ENCODE measurements at regions not wholly inside any gene's neighbourhood (a gene's known extent, or its start where the extent isn't known, plus 50 kb on each side); places are given as distances from the start of the nearest gene placed in this dataset.
"Not testable (repeated sequence)": the region's sequence is repeated elsewhere in the genome, so short reads cannot be mapped to it uniquely, and the experiment has no call there.

DNA sequence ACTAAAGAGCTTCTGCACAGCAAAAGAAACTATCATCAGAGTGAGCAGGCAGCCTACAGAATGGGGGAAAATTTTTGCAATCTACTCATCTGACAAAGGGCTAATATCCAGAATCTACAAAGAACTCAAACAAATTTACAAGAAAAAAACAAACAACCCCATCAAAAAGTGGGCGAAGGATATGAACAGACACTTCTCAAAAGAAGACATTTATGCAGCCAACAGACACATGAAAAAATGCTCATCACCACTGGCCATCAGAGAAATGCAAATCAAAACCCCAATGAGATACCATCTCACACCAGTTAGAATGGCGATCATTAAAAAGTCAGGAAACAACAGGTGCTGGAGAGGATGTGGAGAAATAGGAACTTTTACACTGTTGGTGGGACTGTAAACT is 372.8 kb upstream of the CCL2 start:
- TF ChIP-seq CTCF, POLR2A (IDR thresholded peaks at IDR 0.05): not testable (repeated sequence)

Measured in testis (tissue), 2 donors.